H1 (cell line): ENCODE measurements at regions not wholly inside any gene's neighbourhood (a gene's known extent, or its start where the extent isn't known, plus 50 kb on each side); places are given as distances from the start of the nearest gene placed in this dataset.

Experiments used
- CTBP2 ChIP-seq: IDR thresholded peaks from 2 replicates; pipeline ENCODE4 v1.7.0; 2011; ENCODE audit warnings: borderline replicate concordance, mild to moderate bottlenecking, moderate library complexity, mixed read lengths, low read length; ENCODE audit not compliant: insufficient read depth, insufficient read length
- TF ChIP-seq, protein P1 (sequence below): IDR thresholded peaks from 2 replicates; pipeline ENCODE4 v1.6.1; 2011; ENCODE audit warnings: low read length, improper control_type of control experiment

- TF ChIP-seq, protein P1, sequence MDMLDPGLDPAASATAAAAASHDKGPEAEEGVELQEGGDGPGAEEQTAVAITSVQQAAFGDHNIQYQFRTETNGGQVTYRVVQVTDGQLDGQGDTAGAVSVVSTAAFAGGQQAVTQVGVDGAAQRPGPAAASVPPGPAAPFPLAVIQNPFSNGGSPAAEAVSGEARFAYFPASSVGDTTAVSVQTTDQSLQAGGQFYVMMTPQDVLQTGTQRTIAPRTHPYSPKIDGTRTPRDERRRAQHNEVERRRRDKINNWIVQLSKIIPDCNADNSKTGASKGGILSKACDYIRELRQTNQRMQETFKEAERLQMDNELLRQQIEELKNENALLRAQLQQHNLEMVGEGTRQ = no peak
- no peak for TF ChIP-seq CTBP2
- TF ChIP-seq, all 59 proteins: peak for 0
Observed at GRCh38 chr3:106756901-106757300, 620.3 kb upstream of the CCDC54 start (continued).
